ENCODE measurements at regions not wholly inside any gene's neighbourhood (a gene's known extent, or its start where the extent isn't known, plus 50 kb on each side); places are given as distances from the start of the nearest gene placed in this dataset.
"Not testable (repeated sequence)": the region's sequence is repeated elsewhere in the genome, so short reads cannot be mapped to it uniquely, and the experiment has no call there.

- Histone ChIP-seq H3K36me3 (ENCODE audit: insufficient read depth, low read length) (no peaks in the 10 kb centered on the region), H3K4me1 (ENCODE audit: insufficient read depth, low read length) (peaks cover 3% of the 10 kb centered on the region; the same call in 1 of the 2 replicates), H3K9me3 (ENCODE audit: control insufficient read depth, insufficient read depth, low read length) (no peaks in the 10 kb centered on the region), H3K9ac (ENCODE audit: low read depth, low read length) (peak overlapping the region; percentile 75)
These were observed 70.6 kb downstream of the C9orf50 start for GRCh38 chr9:129550199-129550839.

DNA sequence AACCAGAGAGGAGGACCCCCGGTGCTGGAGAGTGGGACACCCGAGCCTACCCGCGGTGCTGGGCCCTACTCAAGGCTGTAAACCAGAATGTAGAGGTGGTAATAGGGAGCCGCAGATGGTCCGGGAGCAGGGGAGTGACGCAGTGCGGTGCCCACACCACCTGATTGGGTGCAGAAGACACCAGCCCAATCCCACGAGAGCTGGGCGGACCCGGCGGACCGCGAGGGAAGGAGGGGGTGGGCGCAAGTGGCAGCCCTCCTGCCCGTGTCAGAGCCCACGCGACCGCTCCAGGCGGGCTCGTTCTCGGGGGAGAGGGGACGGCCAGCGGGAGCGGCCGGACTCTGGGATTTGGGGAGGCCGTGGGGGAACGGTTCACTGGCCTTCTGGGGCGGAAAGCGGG, 71.2 kb downstream of the C9orf50 start:
- Histone ChIP-seq H3K4me1 (ENCODE audit: insufficient read depth, low read length) (peaks cover 3% of the 10 kb centered on the region; the same call in 1 of the 2 replicates), H3K9me3 (ENCODE audit: control insufficient read depth, insufficient read depth, low read length) (no peaks in the 10 kb centered on the region), H3K9ac (ENCODE audit: low read depth, low read length) (peak overlapping the region; percentile 75), H3K36me3 (ENCODE audit: insufficient read depth, low read length) (no peaks in the 10 kb centered on the region)

DNA sequence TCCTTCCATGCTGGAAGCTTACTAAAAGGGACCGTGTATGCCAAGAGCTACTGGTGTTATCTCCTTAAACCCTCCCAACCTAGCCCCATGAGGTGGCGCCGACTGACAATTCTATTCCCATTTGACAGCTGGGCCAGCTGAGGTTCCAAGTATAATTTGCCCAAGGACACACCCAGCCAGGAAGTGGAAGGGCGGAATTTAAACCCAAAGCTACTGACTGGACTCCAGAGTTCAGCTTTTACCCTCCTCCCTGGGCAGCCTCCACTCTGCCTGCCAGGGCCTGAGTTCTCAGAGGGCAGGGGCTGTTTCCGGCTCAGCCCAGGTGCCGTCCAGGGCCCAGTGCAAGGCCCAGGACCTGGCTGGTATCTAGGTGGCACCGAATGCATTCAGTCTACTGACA, 71.8 kb downstream of the C9orf50 start:
- Histone ChIP-seq H3K36me3 (ENCODE audit: insufficient read depth, low read length) (no peaks in the 10 kb centered on the region), H3K4me1 (ENCODE audit: insufficient read depth, low read length) (peaks cover 3% of the 10 kb centered on the region; the same call in 1 of the 2 replicates), H3K9ac (ENCODE audit: low read depth, low read length) (no peak overlapping the region), H3K9me3 (ENCODE audit: control insufficient read depth, insufficient read depth, low read length) (no peaks in the 10 kb centered on the region)

DNA sequence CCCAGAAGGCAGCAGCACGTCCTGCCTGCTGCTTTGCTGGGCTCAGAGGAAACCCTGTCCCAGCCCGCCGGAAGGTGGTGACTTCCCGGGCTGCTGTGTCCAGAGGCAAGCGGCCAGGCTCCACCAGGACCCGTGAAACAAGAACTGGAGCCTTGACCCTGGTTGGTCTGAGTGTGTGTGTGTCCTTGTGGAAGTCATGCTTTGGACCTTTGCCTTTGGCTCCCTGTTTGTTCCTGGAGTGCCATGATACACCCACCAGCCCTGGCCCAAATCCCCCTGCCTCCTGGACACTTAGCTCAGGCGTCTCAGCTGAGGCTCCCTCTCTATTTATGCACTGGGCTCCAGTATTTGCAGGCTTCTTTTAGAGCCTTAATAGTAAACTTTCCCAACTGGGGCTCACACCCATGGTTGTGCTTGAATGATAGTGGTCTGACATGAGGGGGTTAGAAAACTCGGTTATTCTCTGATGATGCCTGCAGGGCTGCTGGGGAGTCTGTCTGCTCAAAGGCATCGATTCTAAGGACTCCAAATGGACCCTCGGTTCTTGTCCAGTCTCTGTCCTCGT, 72.2 kb downstream of the C9orf50 start:
- Histone ChIP-seq H3K9ac (ENCODE audit: low read depth, low read length) (no peak overlapping the region), H3K9me3 (ENCODE audit: control insufficient read depth, insufficient read depth, low read length) (no peaks in the 10 kb centered on the region), H3K36me3 (ENCODE audit: insufficient read depth, low read length) (no peaks in the 10 kb centered on the region), H3K4me1 (ENCODE audit: insufficient read depth, low read length) (peaks cover 3% of the 10 kb centered on the region; the same call in 1 of the 2 replicates)

GRCh38 chr9:129547869-129548570, 72.9 kb downstream of the C9orf50 start:
- H3K9ac ChIP-seq (ENCODE audit: low read depth, low read length), result no peak overlapping the region
- no peaks in the 10 kb centered on the region for H3K36me3 ChIP-seq (ENCODE audit: insufficient read depth, low read length)
- H3K4me1 ChIP-seq (ENCODE audit: insufficient read depth, low read length), result peaks cover 3% of the 10 kb centered on the region; the same call in 1 of the 2 replicates
- H3K9me3 ChIP-seq (ENCODE audit: control insufficient read depth, insufficient read depth, low read length), result no peaks in the 10 kb centered on the region

GRCh38 chr9:129547063-129547462, 73.8 kb downstream of the C9orf50 start:
- Histone ChIP-seq H3K9me3 (ENCODE audit: control insufficient read depth, insufficient read depth, low read length) (no peaks in the 10 kb centered on the region), H3K4me1 (ENCODE audit: insufficient read depth, low read length) (peaks cover 3% of the 10 kb centered on the region; the same call in 1 of the 2 replicates), H3K36me3 (ENCODE audit: insufficient read depth, low read length) (no peaks in the 10 kb centered on the region), H3K9ac (ENCODE audit: low read depth, low read length) (no peak overlapping the region)

DNA sequence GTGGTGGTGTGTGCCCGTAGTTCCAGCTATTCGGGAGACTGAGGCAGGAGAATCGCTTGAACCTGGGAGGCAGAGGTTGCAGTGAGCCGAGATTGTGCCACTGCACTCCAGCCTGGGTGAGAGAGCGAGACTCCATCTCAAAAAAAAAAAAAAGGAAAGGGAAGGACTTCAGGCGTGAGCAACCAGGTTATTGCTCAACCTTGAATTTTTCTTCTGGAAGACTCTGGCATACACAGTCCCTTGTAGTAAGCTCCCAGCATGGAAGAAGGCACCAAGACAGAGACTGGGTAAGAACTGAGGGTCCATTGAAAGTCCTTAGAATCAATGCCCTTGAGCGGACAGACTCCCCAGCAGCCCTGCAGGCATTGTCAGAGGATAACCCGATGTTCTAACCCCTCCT, 75.0 kb downstream of the C9orf50 start:
- not testable (repeated sequence) for H3K9ac ChIP-seq (ENCODE audit: low read depth, low read length); H3K36me3 ChIP-seq (ENCODE audit: insufficient read depth, low read length); H3K4me1 ChIP-seq (ENCODE audit: insufficient read depth, low read length); H3K9me3 ChIP-seq (ENCODE audit: control insufficient read depth, insufficient read depth, low read length)

- Histone ChIP-seq H3K36me3 (ENCODE audit: insufficient read depth, low read length) (no peaks in the 10 kb centered on the region), H3K4me1 (ENCODE audit: insufficient read depth, low read length) (peaks cover 3% of the 10 kb centered on the region; the same call in 1 of the 2 replicates), H3K9ac (ENCODE audit: low read depth, low read length) (no peak overlapping the region)
These were observed 76.1 kb downstream of the C9orf50 start for GRCh38 chr9:129544761-129545160.

GRCh38 chr9:129542741-129543140, 78.2 kb downstream of the C9orf50 start:
- Histone ChIP-seq H3K9ac (ENCODE audit: low read depth, low read length) (no peak overlapping the region), H3K36me3 (ENCODE audit: insufficient read depth, low read length) (no peaks in the 10 kb centered on the region), H3K4me1 (ENCODE audit: insufficient read depth, low read length) (no peaks in the 10 kb centered on the region), H3K9me3 (ENCODE audit: control insufficient read depth, insufficient read depth, low read length) (no peaks in the 10 kb centered on the region)

More at GRCh38 chr9:129544761-129545160, 76.1 kb downstream of the C9orf50 start:
- no peaks in the 10 kb centered on the region for H3K9me3 ChIP-seq (ENCODE audit: control insufficient read depth, insufficient read depth, low read length)

- Histone ChIP-seq H3K9ac (ENCODE audit: low read depth, low read length) (no peak overlapping the region), H3K9me3 (ENCODE audit: control insufficient read depth, insufficient read depth, low read length) (no peaks in the 10 kb centered on the region), H3K36me3 (ENCODE audit: insufficient read depth, low read length) (no peaks in the 10 kb centered on the region), H3K4me1 (ENCODE audit: insufficient read depth, low read length) (no peaks in the 10 kb centered on the region)
These were observed 79.6 kb downstream of the C9orf50 start for GRCh38 chr9:129541270-129541669.

- Histone ChIP-seq H3K4me1 (ENCODE audit: insufficient read depth, low read length) (no peaks in the 10 kb centered on the region), H3K9me3 (ENCODE audit: control insufficient read depth, insufficient read depth, low read length) (no peaks in the 10 kb centered on the region), H3K36me3 (ENCODE audit: insufficient read depth, low read length) (no peaks in the 10 kb centered on the region), H3K9ac (ENCODE audit: low read depth, low read length) (no peak overlapping the region)
These were observed 81.5 kb downstream of the C9orf50 start for GRCh38 chr9:129539446-129539845.

- not testable (repeated sequence) for H3K36me3 ChIP-seq (ENCODE audit: insufficient read depth, low read length); H3K4me1 ChIP-seq (ENCODE audit: insufficient read depth, low read length); H3K9ac ChIP-seq (ENCODE audit: low read depth, low read length); H3K9me3 ChIP-seq (ENCODE audit: control insufficient read depth, insufficient read depth, low read length)
These were observed 89.0 kb downstream of the C9orf50 start for GRCh38 chr9:129531860-129532402.

- peaks cover 12% of the 10 kb centered on the region; the same call in 1 of the 2 replicates for H3K4me1 ChIP-seq (ENCODE audit: insufficient read depth, low read length)
- not testable (repeated sequence) for H3K9ac ChIP-seq (ENCODE audit: low read depth, low read length); H3K9me3 ChIP-seq (ENCODE audit: control insufficient read depth, insufficient read depth, low read length); H3K36me3 ChIP-seq (ENCODE audit: insufficient read depth, low read length)
These were observed 92.9 kb downstream of the C9orf50 start for GRCh38 chr9:129527955-129528354.

GRCh38 chr9:129525656-129526196, 95.2 kb downstream of the C9orf50 start:
- H3K9ac ChIP-seq (ENCODE audit: low read depth, low read length), result no peak overlapping the region
- H3K9me3 ChIP-seq (ENCODE audit: control insufficient read depth, insufficient read depth, low read length), result peaks cover 3% of the 10 kb centered on the region; the same call in 1 of the 2 replicates
- no peaks in the 10 kb centered on the region; the same call in 1 of the 2 replicates for H3K36me3 ChIP-seq (ENCODE audit: insufficient read depth, low read length)
- peaks cover 12% of the 10 kb centered on the region; the same call in 1 of the 2 replicates for H3K4me1 ChIP-seq (ENCODE audit: insufficient read depth, low read length)

All from ES-I3 (cell line).